H1 (cell line): ENCODE measurements at regions not wholly inside any gene's neighbourhood (a gene's known extent, or its start where the extent isn't known, plus 50 kb on each side); places are given as distances from the start of the nearest gene placed in this dataset.

Source experiments
- CTCF ChIA-PET: fragments of 300-600 bp; sonication (Branson Sonifier 250); formaldehyde crosslinking; loops from one replicate; lab custom pipeline; 2021; ENCODE audit not compliant: partially characterized antibody; lab: Charles Lee
- POLR2A ChIA-PET: fragments of 300-600 bp; sonication (Branson Sonifier 250); formaldehyde crosslinking; loops from one replicate; lab custom pipeline; 2021; ENCODE audit warnings: inconsistent platforms; ENCODE audit not compliant: partially characterized antibody; lab: Charles Lee
- DNase-seq, 2 experiments: peaks; one replicate each; pipeline versions ENCODE4 v3.0.0 to v3.0.0-alpha.2; 2010 to 2022; ENCODE audit warnings: low spot score in 2 of 2, low read depth in 1 of 2, mixed read lengths in 1 of 2
- FAIRE-seq: peaks from 2 replicates; lab custom pipeline; 2011; peaks lifted over from hg19 to GRCh38; lab: Jason Lieb, UNC
- H2AFZ ChIP-seq: 2 replicates; pipeline ENCODE4 v1.8.1; 2012; ENCODE audit warnings: low read length, inconsistent platforms
- H2AK5ac ChIP-seq: 2 replicates; pipeline ENCODE4 v1.6.1; 2013; ENCODE audit warnings: low read depth, low read length
- H2BK120ac ChIP-seq: replicated peaks from 2 replicates; pipeline ENCODE3; 2013; ENCODE audit warnings: low read depth, low read length, inconsistent platforms
- H2BK12ac ChIP-seq: 2 replicates; pipeline ENCODE4 v1.6.1; 2013; ENCODE audit warnings: low read depth, low read length
- H2BK15ac ChIP-seq: 2 replicates; pipeline ENCODE4 v1.6.1; 2013; ENCODE audit warnings: low read length
- H2BK20ac ChIP-seq: 2 replicates; pipeline ENCODE4 v1.6.1; 2013; ENCODE audit warnings: low read length
- H2BK5ac ChIP-seq: 2 replicates; pipeline ENCODE4 v1.6.1; 2013; ENCODE audit warnings: low read depth, low read length
- H3K14ac ChIP-seq: 2 replicates; pipeline ENCODE4 v1.6.1; 2013; ENCODE audit warnings: inconsistent platforms; ENCODE audit not compliant: insufficient read length
- H3K18ac ChIP-seq: 2 replicates; pipeline ENCODE4 v1.6.1; 2013; ENCODE audit warnings: low read length; ENCODE audit errors: extremely low read depth
- H3K23ac ChIP-seq: 2 replicates; pipeline ENCODE4 v1.6.1; 2013; ENCODE audit warnings: inconsistent platforms; ENCODE audit not compliant: insufficient read length
- H3K23me2 ChIP-seq: 2 replicates; pipeline ENCODE4 v1.6.1; 2013; ENCODE audit warnings: low read depth, low read length
- H3K27ac ChIP-seq: 2 replicates; pipeline ENCODE4 v1.6.1; 2011; ENCODE audit warnings: low read depth, low read length, inconsistent platforms
- H3K27me3 ChIP-seq, 4 experiments: replicated peaks in 1 of 4; 1 replicate in 1 of 4; 2 replicates in 3 of 4; pipeline versions ENCODE4 v1.6.1 to v1.8.1; 2011 to 2013; ENCODE audit warnings: low read length in 3 of 4, mild to moderate bottlenecking in 3 of 4, inconsistent platforms in 2 of 4, mixed read lengths in 2 of 4, moderate library complexity in 1 of 4; ENCODE audit not compliant: control insufficient read depth in 3 of 4, insufficient read depth in 3 of 4; ENCODE audit errors: extremely low read depth in 1 of 4
- H3K36me3 ChIP-seq, 4 experiments: 2 replicates each; pipeline versions ENCODE4 v1.6.1 to v1.8.1; 2011 to 2013; ENCODE audit warnings: mild to moderate bottlenecking in 4 of 4, low read length in 3 of 4, moderate library complexity in 2 of 4, control low read depth in 1 of 4, inconsistent platforms in 1 of 4; ENCODE audit not compliant: insufficient read depth in 4 of 4, control insufficient read depth in 2 of 4
- H3K4ac ChIP-seq: replicated peaks from 2 replicates; pipeline ENCODE3; 2013; ENCODE audit warnings: low read length, low read depth, mixed read lengths, inconsistent platforms; ENCODE audit not compliant: insufficient read length
- H3K4me1 ChIP-seq, 4 experiments: replicated peaks in 1 of 4; 1 replicate in 1 of 4; 2 replicates in 3 of 4; pipeline versions ENCODE4 v1.6.1 to v1.8.1; 2011 to 2013; ENCODE audit warnings: low read length in 3 of 4, inconsistent platforms in 2 of 4, mixed read lengths in 1 of 4; ENCODE audit not compliant: insufficient read depth in 4 of 4, control insufficient read depth in 3 of 4
- H3K4me2 ChIP-seq, 2 experiments: 2 replicates each; pipeline versions ENCODE4 v1.6.1 to v1.8.1; 2011 to 2013; ENCODE audit warnings: low read depth in 2 of 2, low read length in 2 of 2, control low read depth in 1 of 2, inconsistent platforms in 1 of 2, mild to moderate bottlenecking in 1 of 2; ENCODE audit not compliant: insufficient read depth in 1 of 2
- H3K4me3 ChIP-seq, 4 experiments: fragments of 200-600, 300-600 bp in 1 of 4; sonication (generic), shearing (Covaris generic), sonication (Bioruptor Twin) in 1 of 4; 2 replicates each; pipeline versions ENCODE4 v1.5.1 to v1.8.1; 2011 to 2016; ENCODE audit warnings: low read length in 4 of 4, low read depth in 3 of 4, control low read depth in 2 of 4, inconsistent platforms in 2 of 4, mild to moderate bottlenecking in 2 of 4, mixed read lengths in 1 of 4, moderate library complexity in 1 of 4; ENCODE audit not compliant: insufficient read depth in 2 of 4; ENCODE audit errors: extremely low read depth in 1 of 4
- H3K56ac ChIP-seq: replicated peaks from 2 replicates; pipeline ENCODE3; 2013; ENCODE audit warnings: low read depth, mild to moderate bottlenecking, mixed read lengths, low read length, inconsistent platforms; ENCODE audit not compliant: insufficient read length
- H3K79me1 ChIP-seq: 2 replicates; pipeline ENCODE4 v1.6.1; 2013; ENCODE audit warnings: low read depth, low read length, control low read depth
- H3K79me2 ChIP-seq, 2 experiments: 2 replicates each; pipeline versions ENCODE4 v1.6.1 to v1.8.1; 2012 to 2013; ENCODE audit warnings: low read length in 2 of 2, mild to moderate bottlenecking in 2 of 2, inconsistent platforms in 1 of 2; ENCODE audit not compliant: insufficient read depth in 2 of 2, control insufficient read depth in 1 of 2
- H3K9ac ChIP-seq, 4 experiments: replicated peaks in 1 of 4; 1 replicate in 1 of 4; 2 replicates in 3 of 4; pipeline versions ENCODE4 v1.6.1 to v1.8.1; 2011 to 2013; ENCODE audit warnings: low read depth in 3 of 4, low read length in 3 of 4, control low read depth in 2 of 4, mild to moderate bottlenecking in 2 of 4, moderate library complexity in 2 of 4, inconsistent platforms in 1 of 4; ENCODE audit errors: extremely low read depth in 1 of 4
- H3K9me3 ChIP-seq, 2 experiments: 2 replicates each; pipeline versions ENCODE4 v1.6.1 to v1.8.1; 2012 to 2013; ENCODE audit warnings: mild to moderate bottlenecking in 2 of 2, moderate library complexity in 2 of 2, control low read depth in 1 of 2, inconsistent platforms in 1 of 2, low read depth in 1 of 2, low read length in 1 of 2, mixed read lengths in 1 of 2; ENCODE audit not compliant: insufficient read depth in 2 of 2
- H4K20me1 ChIP-seq, 2 experiments: replicated peaks in 1 of 2; 2 replicates each; pipeline versions ENCODE3 to v1.8.1; 2011 to 2013; ENCODE audit warnings: inconsistent platforms in 2 of 2, low read length in 2 of 2, mild to moderate bottlenecking in 1 of 2; ENCODE audit not compliant: insufficient read depth in 2 of 2, control insufficient read depth in 1 of 2
- H4K5ac ChIP-seq: 2 replicates; pipeline ENCODE4 v1.6.1; 2013; ENCODE audit warnings: low read length, low read depth, mixed read lengths, inconsistent platforms; ENCODE audit not compliant: insufficient read length
- H4K8ac ChIP-seq: 2 replicates; pipeline ENCODE4 v1.8.0; 2013; ENCODE audit warnings: mild to moderate bottlenecking, moderate library complexity, low read length, inconsistent platforms; ENCODE audit not compliant: insufficient read depth; ENCODE audit errors: extremely low read depth
- H4K91ac ChIP-seq: replicated peaks from 2 replicates; pipeline ENCODE3; 2013; ENCODE audit warnings: low read length, mixed read lengths, inconsistent platforms; ENCODE audit not compliant: insufficient read length
- CBX8 ChIP-seq: fragments of 300-800, 300-1000 bp; sonication (generic); IDR thresholded peaks from 2 replicates; pipeline ENCODE4 v1.7.1; 2016; ENCODE audit warnings: low read depth, low read length, borderline replicate concordance
- HDAC2 ChIP-seq, 2 experiments: fragments of 300-600 bp in 1 of 2; sonication (generic) in 1 of 2; IDR thresholded peaks; 2 replicates each; pipeline ENCODE4 v1.6.1; 2011 to 2012; ENCODE audit warnings: low read depth in 2 of 2, low read length in 2 of 2, mild to moderate bottlenecking in 2 of 2, moderate library complexity in 2 of 2, borderline replicate concordance in 1 of 2, inconsistent platforms in 1 of 2
- JUN ChIP-seq: IDR thresholded peaks from 2 replicates; pipeline ENCODE4 v1.6.1; 2011; ENCODE audit warnings: low read depth, mild to moderate bottlenecking, improper control_type of control experiment, low read length
- KDM4A ChIP-seq: IDR thresholded peaks from one replicate; pipeline ENCODE4 v1.7.1; 2012; ENCODE audit warnings: low read depth, mild to moderate bottlenecking, moderate library complexity, low read length, inconsistent platforms; ENCODE audit not compliant: severe bottlenecking
- SP1 ChIP-seq: IDR thresholded peaks from 2 replicates; pipeline ENCODE4 v1.6.1; 2011; ENCODE audit warnings: low read depth, low read length
- WGBS, 2 experiments: shearing (Covaris generic) in 1 of 2; methylation state at CpG; one replicate each; pipeline versions ENCODE4 v1.1.6 to v1.1.7; 2013 to 2015; ENCODE audit warnings: low lambda C conversion rate in 2 of 2, mixed read lengths in 2 of 2, inconsistent platforms in 1 of 2, low coverage in 1 of 2, missing lambda C conversion rate in 1 of 2; ENCODE audit not compliant: insufficient replicate concordance in 2 of 2, insufficient coverage in 1 of 2, insufficient read length in 1 of 2; ENCODE audit errors: extremely low coverage in 1 of 2, missing lambda C conversion rate in 1 of 2; 5-methylcytosine and 5-hydroxymethylcytosine counted together

- H3K4ac ChIP-seq, result no peak overlapping the region
- TF ChIP-seq JUN (no peak), HDAC2 (IDR thresholded peaks at IDR 0.05; ENCODE audit: borderline replicate concordance in 1 of 2, low read depth in 2 of 2, low read length in 2 of 2) (no peak), SP1 (no peak), CBX8 (no peak), KDM4A (no peak)
- no peak overlapping the region for H4K91ac ChIP-seq
- H3K4me3 ChIP-seq, result no peak overlapping the region
- H3K36me3 ChIP-seq, result no peaks in the 10 kb centered on the region
- WGBS, 2 experiments, result 98% methylated on average over 4 of the region's 4 CpGs; no CpG with 5 or more reads in 1 of the 2 experiments
- CTCF ChIA-PET, result no interaction called here
- H4K5ac ChIP-seq, result no peak overlapping the region
- no peak overlapping the region for H3K9ac ChIP-seq
- peaks cover 0 to 4% (median 1%) of the 10 kb centered on the region in 4 experiments; a peak in 3 of 7 replicates for H3K4me1 ChIP-seq
- POLR2A ChIA-PET, result no interaction called here
- H2BK15ac ChIP-seq, result no peak overlapping the region
- H3K4me2 ChIP-seq, result no peak overlapping the region
- H3K79me1 ChIP-seq, result no peaks in the 10 kb centered on the region
- no peaks in the 10 kb centered on the region for H3K79me2 ChIP-seq
- H2BK5ac ChIP-seq, result no peak overlapping the region
- H4K20me1 ChIP-seq, result no peaks in the 10 kb centered on the region
- H3K27ac ChIP-seq, result no peak overlapping the region
- FAIRE-seq (no peak), DNase-seq (no peak)
- no peak overlapping the region for H2AFZ ChIP-seq
- H3K14ac ChIP-seq, result no peak overlapping the region
- H2BK12ac ChIP-seq, result no peak overlapping the region; the same call in 1 of the 2 replicates
- no peak overlapping the region for H3K23ac ChIP-seq
- no peak overlapping the region for H2BK120ac ChIP-seq
- no peaks in the 10 kb centered on the region for H3K27me3 ChIP-seq
- H4K8ac ChIP-seq, result no peak overlapping the region
- no peak overlapping the region for H3K56ac ChIP-seq
- H3K18ac ChIP-seq, result no peak overlapping the region
- no peak overlapping the region for H2AK5ac ChIP-seq
- H3K9me3 ChIP-seq, result no peaks in the 10 kb centered on the region
- H2BK20ac ChIP-seq, result no peak overlapping the region
- no peaks in the 10 kb centered on the region for H3K23me2 ChIP-seq
Measured at GRCh38 chr3:70516076-70516475, 203.6 kb upstream of the MDFIC2 start.
